ENCODE measurements at regions not wholly inside any gene's neighbourhood (a gene's known extent, or its start where the extent isn't known, plus 50 kb on each side); places are given as distances from the start of the nearest gene placed in this dataset.

GRCh38 chr9:129406278-129407225, 214.3 kb downstream of the C9orf50 start:
- no peak for DNase-seq (ENCODE audit: low spot score)
- no peak overlapping the region for H3K4me3 ChIP-seq
- TF ChIP-seq CTCF (IDR thresholded peaks at IDR 0.05), result no peak
- H3K27ac ChIP-seq, result no peak overlapping the region

- Histone ChIP-seq H3K4me3 (no peak overlapping the region), H3K27ac (no peak overlapping the region)
- no peak for TF ChIP-seq CTCF (IDR thresholded peaks at IDR 0.05)
- no peak for DNase-seq (ENCODE audit: low spot score)
Observed at GRCh38 chr9:129405827-129406213, 215.1 kb downstream of the C9orf50 start.

GRCh38 chr9:129405089-129405826, 215.6 kb downstream of the C9orf50 start:
- DNase-seq (ENCODE audit: low spot score), result no peak
- Histone ChIP-seq H3K4me3 (no peak overlapping the region), H3K27ac (no peak overlapping the region)
- no peak for TF ChIP-seq CTCF (IDR thresholded peaks at IDR 0.05)

- no peak overlapping the region for H3K4me3 ChIP-seq
- no peak for DNase-seq (ENCODE audit: low spot score)
- TF ChIP-seq CTCF (IDR thresholded peaks at IDR 0.05), result no peak
- no peak overlapping the region for H3K27ac ChIP-seq
Observed at GRCh38 chr9:129404621-129405020, 216.3 kb downstream of the C9orf50 start.

GRCh38 chr9:129403779-129404620, 216.9 kb downstream of the C9orf50 start:
- no peak overlapping the region for H3K27ac ChIP-seq
- no peak for DNase-seq (ENCODE audit: low spot score)

More at GRCh38 chr9:129403779-129404620, 216.9 kb downstream of the C9orf50 start:
- TF ChIP-seq CTCF (IDR thresholded peaks at IDR 0.05), result no peak
- no peak overlapping the region for H3K4me3 ChIP-seq

Data from coronary artery (tissue), 2 donors.